ENCODE measurements at regions not wholly inside any gene's neighbourhood (a gene's known extent, or its start where the extent isn't known, plus 50 kb on each side); places are given as distances from the start of the nearest gene placed in this dataset.

GRCh38 chr7:155375337-155376277 lies 77.9 kb downstream of the INSIG1 start:
- no peak for TF ChIP-seq CTCF (IDR thresholded peaks at IDR 0.05; ENCODE audit: insufficient read depth, low read length, poor library complexity, severe bottlenecking)
- peaks cover 94% of the 10 kb centered on the region for H3K27me3 ChIP-seq (ENCODE audit: control insufficient read depth, insufficient read depth, low read length)
- no peak for DNase-seq (ENCODE audit: low read depth)
- no peaks in the 10 kb centered on the region for H3K36me3 ChIP-seq (ENCODE audit: control insufficient read depth, insufficient read depth, low read length)
- no peak overlapping the region for H3K4me3 ChIP-seq (ENCODE audit: low read depth, low read length)

- Histone ChIP-seq H3K4me3 (ENCODE audit: low read depth, low read length) (no peak overlapping the region), H3K27me3 (ENCODE audit: control insufficient read depth, insufficient read depth, low read length) (peaks cover 96% of the 10 kb centered on the region), H3K36me3 (ENCODE audit: control insufficient read depth, insufficient read depth, low read length) (no peaks in the 10 kb centered on the region)
- DNase-seq (ENCODE audit: low read depth) = no peak
- no peak for TF ChIP-seq CTCF (IDR thresholded peaks at IDR 0.05; ENCODE audit: insufficient read depth, low read length, poor library complexity, severe bottlenecking)
Observed at GRCh38 chr7:155377071-155377837, 79.6 kb downstream of the INSIG1 start.

GRCh38 chr7:155377838-155378579 lies 79.9 kb upstream of the EN2 start:
- no peak for DNase-seq (ENCODE audit: low read depth)
- no peak for TF ChIP-seq CTCF (IDR thresholded peaks at IDR 0.05; ENCODE audit: insufficient read depth, low read length, poor library complexity, severe bottlenecking)
- Histone ChIP-seq H3K4me3 (ENCODE audit: low read depth, low read length) (no peak overlapping the region), H3K36me3 (ENCODE audit: control insufficient read depth, insufficient read depth, low read length) (no peaks in the 10 kb centered on the region), H3K27me3 (ENCODE audit: control insufficient read depth, insufficient read depth, low read length) (peaks cover 96% of the 10 kb centered on the region)

- TF ChIP-seq CTCF (IDR thresholded peaks at IDR 0.05; ENCODE audit: insufficient read depth, low read length, poor library complexity, severe bottlenecking) = no peak
- Histone ChIP-seq H3K36me3 (ENCODE audit: control insufficient read depth, insufficient read depth, low read length) (no peaks in the 10 kb centered on the region), H3K4me3 (ENCODE audit: low read depth, low read length) (no peak overlapping the region), H3K27me3 (ENCODE audit: control insufficient read depth, insufficient read depth, low read length) (peaks cover 94% of the 10 kb centered on the region)
- no peak for DNase-seq (ENCODE audit: low read depth)
Observed at GRCh38 chr7:155378580-155378934, 79.4 kb upstream of the EN2 start.

GRCh38 chr7:155378959-155379871 lies 78.7 kb upstream of the EN2 start:
- Histone ChIP-seq H3K27me3 (ENCODE audit: control insufficient read depth, insufficient read depth, low read length) (peaks cover 94% of the 10 kb centered on the region), H3K4me3 (ENCODE audit: low read depth, low read length) (no peak overlapping the region), H3K36me3 (ENCODE audit: control insufficient read depth, insufficient read depth, low read length) (no peaks in the 10 kb centered on the region)
- DNase-seq (ENCODE audit: low read depth) = no peak
- TF ChIP-seq CTCF (IDR thresholded peaks at IDR 0.05; ENCODE audit: insufficient read depth, low read length, poor library complexity, severe bottlenecking) = no peak

All from kidney epithelial cell (primary cell).